ENCODE measurements at regions not wholly inside any gene's neighbourhood (a gene's known extent, or its start where the extent isn't known, plus 50 kb on each side); places are given as distances from the start of the nearest gene placed in this dataset.
"Not testable (repeated sequence)": the region's sequence is repeated elsewhere in the genome, so short reads cannot be mapped to it uniquely, and the experiment has no call there.

DNA sequence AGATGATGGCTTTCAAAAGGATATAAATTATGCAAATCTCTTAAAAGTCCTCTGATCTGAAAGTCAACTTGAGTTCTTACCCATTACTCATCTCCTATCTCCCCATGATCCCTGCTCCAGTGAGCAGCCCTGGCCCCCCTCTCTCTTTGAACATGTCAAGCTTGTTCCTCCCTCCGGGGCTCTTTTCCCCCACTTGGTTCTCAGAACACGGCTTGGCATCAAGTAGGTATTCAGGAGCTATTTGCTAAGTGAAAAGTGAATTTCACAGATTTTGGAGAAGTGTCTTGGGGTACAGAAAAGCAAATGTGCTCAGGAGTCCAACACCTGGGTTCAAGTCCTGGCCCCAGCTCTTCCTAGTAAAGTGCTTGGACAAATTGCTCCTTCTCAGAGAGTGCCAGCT is 98.3 kb upstream of the CTBP2 start:
- H3K9me3 ChIP-seq, result no peaks in the 10 kb centered on the region
- intact Hi-C loops (cut with DNase I), result no loop called here
- DNase-seq, result no peak
- no peaks in the 10 kb centered on the region for H3K27me3 ChIP-seq
- H3K4me1 ChIP-seq, result no peaks in the 10 kb centered on the region
- H3K27ac ChIP-seq, result no peak overlapping the region
- H3K36me3 ChIP-seq, result no peaks in the 10 kb centered on the region
- TF ChIP-seq, protein P1, sequence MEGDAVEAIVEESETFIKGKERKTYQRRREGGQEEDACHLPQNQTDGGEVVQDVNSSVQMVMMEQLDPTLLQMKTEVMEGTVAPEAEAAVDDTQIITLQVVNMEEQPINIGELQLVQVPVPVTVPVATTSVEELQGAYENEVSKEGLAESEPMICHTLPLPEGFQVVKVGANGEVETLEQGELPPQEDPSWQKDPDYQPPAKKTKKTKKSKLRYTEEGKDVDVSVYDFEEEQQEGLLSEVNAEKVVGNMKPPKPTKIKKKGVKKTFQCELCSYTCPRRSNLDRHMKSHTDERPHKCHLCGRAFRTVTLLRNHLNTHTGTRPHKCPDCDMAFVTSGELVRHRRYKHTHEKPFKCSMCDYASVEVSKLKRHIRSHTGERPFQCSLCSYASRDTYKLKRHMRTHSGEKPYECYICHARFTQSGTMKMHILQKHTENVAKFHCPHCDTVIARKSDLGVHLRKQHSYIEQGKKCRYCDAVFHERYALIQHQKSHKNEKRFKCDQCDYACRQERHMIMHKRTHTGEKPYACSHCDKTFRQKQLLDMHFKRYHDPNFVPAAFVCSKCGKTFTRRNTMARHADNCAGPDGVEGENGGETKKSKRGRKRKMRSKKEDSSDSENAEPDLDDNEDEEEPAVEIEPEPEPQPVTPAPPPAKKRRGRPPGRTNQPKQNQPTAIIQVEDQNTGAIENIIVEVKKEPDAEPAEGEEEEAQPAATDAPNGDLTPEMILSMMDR (IDR thresholded peaks at IDR 0.05), result no peak
- H3K4me3 ChIP-seq, result no peak overlapping the region
- no peak overlapping the region for H3K9ac ChIP-seq (ENCODE audit: low read depth in 2 of 2, low read length in 2 of 2)

DNA sequence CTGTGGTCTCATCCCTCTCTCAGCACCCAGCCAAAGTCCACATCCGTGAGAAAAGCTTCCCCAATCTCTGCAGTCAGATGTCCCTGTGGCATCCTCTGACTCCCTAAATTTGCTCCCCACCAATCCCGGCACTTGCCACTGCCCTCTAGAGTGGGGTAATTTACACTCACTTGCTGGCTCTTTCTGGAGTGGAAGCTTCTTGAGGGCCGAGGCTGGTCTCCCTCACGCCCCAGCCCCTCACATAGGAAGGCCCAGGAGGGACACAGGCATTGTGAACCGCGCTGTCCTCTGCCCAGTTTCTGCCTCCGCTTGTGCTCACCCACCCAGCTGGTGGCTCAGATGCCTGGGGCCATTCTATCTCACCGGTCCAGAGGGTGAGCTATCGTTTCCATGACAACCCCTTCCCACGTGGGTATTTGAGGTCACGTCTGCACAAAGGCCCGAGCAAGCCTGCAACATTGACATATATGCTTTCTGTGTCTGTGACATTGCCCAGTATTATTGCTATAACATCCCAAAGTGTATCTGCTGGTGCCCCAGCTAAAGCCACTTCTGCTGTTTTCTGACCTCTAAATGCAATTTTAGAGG is 97.3 kb upstream of the CTBP2 start:
- H3K4me1 ChIP-seq, result no peaks in the 10 kb centered on the region
- H3K9me3 ChIP-seq, result no peaks in the 10 kb centered on the region
- no peaks in the 10 kb centered on the region for H3K36me3 ChIP-seq
- TF ChIP-seq, protein P1 (IDR thresholded peaks at IDR 0.05), result no peak
- intact Hi-C loops (cut with DNase I), result no loop called here
- no peak for DNase-seq
- no peak overlapping the region for H3K9ac ChIP-seq (ENCODE audit: low read depth in 2 of 2, low read length in 2 of 2)
- H3K27me3 ChIP-seq, result no peaks in the 10 kb centered on the region
- H3K27ac ChIP-seq, result no peak overlapping the region
- no peak overlapping the region for H3K4me3 ChIP-seq

- Histone ChIP-seq H3K27me3 (no peaks in the 10 kb centered on the region), H3K4me1 (no peaks in the 10 kb centered on the region), H3K9ac (ENCODE audit: low read depth in 2 of 2, low read length in 2 of 2) (no peak overlapping the region), H3K9me3 (no peaks in the 10 kb centered on the region), H3K4me3 (no peak overlapping the region), H3K36me3 (no peaks in the 10 kb centered on the region), H3K27ac (no peak overlapping the region)
- TF ChIP-seq, protein P1 (IDR thresholded peaks at IDR 0.05), result no peak
- no peak for DNase-seq
- intact Hi-C loops (cut with DNase I), result no loop called here
Observed at GRCh38 chr10:125256026-125256425, 95.7 kb upstream of the CTBP2 start.

- Histone ChIP-seq H3K4me3 (no peak overlapping the region), H3K36me3 (no peaks in the 10 kb centered on the region), H3K27me3 (no peaks in the 10 kb centered on the region), H3K9ac (ENCODE audit: low read depth in 2 of 2, low read length in 2 of 2) (no peak overlapping the region), H3K27ac (no peak overlapping the region), H3K9me3 (no peaks in the 10 kb centered on the region), H3K4me1 (no peaks in the 10 kb centered on the region)
- intact Hi-C loops (cut with DNase I), result no loop called here
- no peak for DNase-seq
- TF ChIP-seq, protein P1 (IDR thresholded peaks at IDR 0.05), result no peak
Observed at GRCh38 chr10:125252937-125253336, 92.6 kb upstream of the CTBP2 start.

GRCh38 chr10:125250834-125251233 is 90.5 kb upstream of the CTBP2 start:
- intact Hi-C loops (cut with DNase I); H3K9ac ChIP-seq (ENCODE audit: low read depth in 2 of 2, low read length in 2 of 2); H3K9me3 ChIP-seq; H3K36me3 ChIP-seq; DNase-seq; H3K4me1 ChIP-seq; H3K4me3 ChIP-seq; H3K27me3 ChIP-seq; H3K27ac ChIP-seq: not testable (repeated sequence)

DNA sequence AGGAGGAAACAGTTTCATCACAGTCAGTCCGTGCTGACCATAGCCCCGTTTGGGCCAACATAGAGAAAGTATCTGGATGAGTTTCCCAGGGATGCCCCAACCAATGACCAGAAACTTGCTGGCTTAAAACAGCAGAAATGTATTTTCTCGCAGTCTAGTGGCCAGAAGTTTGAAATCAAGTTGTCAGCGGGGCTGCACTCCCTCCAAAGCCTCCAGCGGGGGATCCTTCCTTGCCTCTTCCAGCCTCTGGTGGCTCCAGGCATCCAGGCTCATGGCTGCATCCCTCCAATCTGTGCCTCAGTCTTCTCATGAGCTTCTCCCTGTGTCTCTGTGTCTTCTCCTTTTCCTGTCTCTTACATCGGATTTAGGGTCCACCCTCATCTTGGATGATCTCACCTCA is 89.6 kb upstream of the CTBP2 start:
- Histone ChIP-seq H3K9me3 (no peaks in the 10 kb centered on the region), H3K36me3 (no peaks in the 10 kb centered on the region), H3K9ac (ENCODE audit: low read depth in 2 of 2, low read length in 2 of 2) (no peak overlapping the region), H3K27me3 (no peaks in the 10 kb centered on the region), H3K4me3 (no peak overlapping the region), H3K27ac (no peak overlapping the region), H3K4me1 (no peaks in the 10 kb centered on the region)
- TF ChIP-seq, protein P1 (IDR thresholded peaks at IDR 0.05), result no peak
- no peak for DNase-seq
- intact Hi-C loops (cut with DNase I), result no loop called here

Data from colonic mucosa (tissue), 4 donors.